Fibroblast of lung (primary cell): ENCODE measurements at regions not wholly inside any gene's neighbourhood (a gene's known extent, or its start where the extent isn't known, plus 50 kb on each side); places are given as distances from the start of the nearest gene placed in this dataset.

ENCODE experiments used
- EZH2 ChIP-seq: IDR thresholded peaks from 2 replicates; pipeline ENCODE4 v1.5.1; 2012; ENCODE audit warnings: low read length, control low read depth, mild to moderate bottlenecking; ENCODE audit errors: missing control alignments
- TF ChIP-seq, protein P1 (sequence below), 2 donors: IDR thresholded peaks in 1 of 2; conservative IDR thresholded peaks in 1 of 2; 1 replicate in 1 of 2; 2 replicates in 1 of 2; pipeline ENCODE4 v1.5.1; 2011 to 2012; ENCODE audit warnings: low read length in 2 of 2, control low read depth in 1 of 2, inconsistent platforms in 1 of 2, low read depth in 1 of 2, mild to moderate bottlenecking in 1 of 2

DNA sequence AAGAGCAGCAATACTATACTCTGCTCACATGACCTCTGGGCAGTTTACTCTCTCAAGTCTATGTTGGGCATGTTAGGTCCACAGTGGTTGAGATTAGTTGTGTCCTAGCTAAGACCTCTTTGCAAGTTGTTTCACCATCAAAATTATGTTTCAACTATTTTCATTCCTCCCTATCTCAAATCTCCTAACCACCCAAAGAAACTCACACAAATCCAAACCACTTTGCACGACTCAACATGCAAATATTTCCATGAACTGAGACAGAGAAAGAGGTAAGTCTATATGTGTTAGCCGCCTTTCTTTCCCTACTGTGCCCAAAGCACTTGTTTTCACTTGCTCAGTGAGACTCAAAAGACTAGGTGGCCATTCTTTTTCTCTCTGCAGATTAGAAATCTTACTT lies 546.8 kb downstream of the TNS1 start:
- TF ChIP-seq, protein P1, sequence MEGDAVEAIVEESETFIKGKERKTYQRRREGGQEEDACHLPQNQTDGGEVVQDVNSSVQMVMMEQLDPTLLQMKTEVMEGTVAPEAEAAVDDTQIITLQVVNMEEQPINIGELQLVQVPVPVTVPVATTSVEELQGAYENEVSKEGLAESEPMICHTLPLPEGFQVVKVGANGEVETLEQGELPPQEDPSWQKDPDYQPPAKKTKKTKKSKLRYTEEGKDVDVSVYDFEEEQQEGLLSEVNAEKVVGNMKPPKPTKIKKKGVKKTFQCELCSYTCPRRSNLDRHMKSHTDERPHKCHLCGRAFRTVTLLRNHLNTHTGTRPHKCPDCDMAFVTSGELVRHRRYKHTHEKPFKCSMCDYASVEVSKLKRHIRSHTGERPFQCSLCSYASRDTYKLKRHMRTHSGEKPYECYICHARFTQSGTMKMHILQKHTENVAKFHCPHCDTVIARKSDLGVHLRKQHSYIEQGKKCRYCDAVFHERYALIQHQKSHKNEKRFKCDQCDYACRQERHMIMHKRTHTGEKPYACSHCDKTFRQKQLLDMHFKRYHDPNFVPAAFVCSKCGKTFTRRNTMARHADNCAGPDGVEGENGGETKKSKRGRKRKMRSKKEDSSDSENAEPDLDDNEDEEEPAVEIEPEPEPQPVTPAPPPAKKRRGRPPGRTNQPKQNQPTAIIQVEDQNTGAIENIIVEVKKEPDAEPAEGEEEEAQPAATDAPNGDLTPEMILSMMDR (conservative IDR thresholded peaks at IDR 0.05 in 1 of 2, IDR thresholded peaks at IDR 0.05 in 1 of 2; ENCODE audit: low read depth in 1 of 2, low read length in 2 of 2): no peak
- no peak for TF ChIP-seq EZH2
